Tibial artery (tissue), 4 donors: ENCODE measurements at regions not wholly inside any gene's neighbourhood (a gene's known extent, or its start where the extent isn't known, plus 50 kb on each side); places are given as distances from the start of the nearest gene placed in this dataset.

Experiments
- DNase-seq, 2 donors: peaks; one replicate each; pipeline ENCODE4 v3.0.0-alpha.2; 2019
- H3K27ac ChIP-seq, 2 donors: fragments of 200-600 bp; sonication (generic) in 1 of 2; 1 replicate in 1 of 2; 2 replicates in 1 of 2; pipeline ENCODE4 v1.5.1; 2018 to 2019; ENCODE audit warnings: mild to moderate bottlenecking in 1 of 2
- H3K27me3 ChIP-seq, 2 donors: fragments of 200-600 bp; sonication (generic) in 1 of 2; one replicate each; pipeline versions ENCODE4 v1.5.1 to v1.6.0; 2016 to 2019
- H3K36me3 ChIP-seq, 3 donors: fragments of 200-600 bp; sonication (generic) in 2 of 3; one replicate each; pipeline ENCODE4 v1.5.1; 2016 to 2019; ENCODE audit warnings: mild to moderate bottlenecking in 2 of 3
- H3K4me1 ChIP-seq, 4 donors: fragments of 200-600 bp; sonication (generic) in 2 of 4; 1 replicate in 3 of 4; 2 replicates in 1 of 4; pipeline ENCODE4 v1.5.1; 2016 to 2019
- H3K4me3 ChIP-seq, 2 donors: fragments of 200-600 bp; sonication (generic) in 1 of 2; 1 replicate in 1 of 2; 2 replicates in 1 of 2; pipeline ENCODE4 v1.5.1; 2018 to 2019; ENCODE audit warnings: mild to moderate bottlenecking in 2 of 2
- H3K9me3 ChIP-seq, 3 donors: fragments of 200-600 bp; sonication (generic) in 1 of 3; one replicate each; pipeline ENCODE4 v1.5.1; 2016 to 2019
- CTCF ChIP-seq, 2 experiments: fragments of 200-600 bp in 1 of 2; fragments of 450-650 bp in 1 of 2; IDR thresholded peaks; one replicate each; pipeline ENCODE4 v1.5.1; 2017 to 2019; ENCODE audit warnings: antibody characterized with exemption in 2 of 2, mild to moderate bottlenecking in 1 of 2, moderate library complexity in 1 of 2
- intact Hi-C: fragments of 100-400 bp; cut with DNase I; formaldehyde crosslinking; loops from one replicate; pipeline ENCODE4 v1.15.0; 2023; ENCODE audit warnings: low total_unique reads

GRCh38 chrX:22788221-22788620, 211.5 kb upstream of the DDX53 start:
- H3K36me3 ChIP-seq, result no peaks in the 10 kb centered on the region
- intact Hi-C loops, result loop anchor here (5.0 kb wide), 1 partner anchor 854 kb away; no protein-coding TSS in a partner anchor
- H3K9me3 ChIP-seq, result no peaks in the 10 kb centered on the region
- no peaks in the 10 kb centered on the region for H3K27me3 ChIP-seq
- TF ChIP-seq CTCF (IDR thresholded peaks at IDR 0.05), result no peak
- H3K4me3 ChIP-seq, result no peak overlapping the region
- no peak for DNase-seq
- H3K27ac ChIP-seq, result no peak overlapping the region
- H3K4me1 ChIP-seq, result no peaks in the 10 kb centered on the region

- no peak overlapping the region for H3K27ac ChIP-seq
- no peak for TF ChIP-seq CTCF (IDR thresholded peaks at IDR 0.05)
- intact Hi-C loops, result no loop called here
Observed at GRCh38 chrX:22795671-22796070, 204.1 kb upstream of the DDX53 start.

GRCh38 chrX:22800360-22800759, 199.4 kb upstream of the DDX53 start:
- Histone ChIP-seq H3K36me3 (no peaks in the 10 kb centered on the region), H3K4me1 (no peaks in the 10 kb centered on the region), H3K27me3 (no peaks in the 10 kb centered on the region), H3K9me3 (no peaks in the 10 kb centered on the region), H3K27ac (no peak overlapping the region), H3K4me3 (no peak overlapping the region)
- peak; percentile 40 to 68 for DNase-seq
- intact Hi-C loops, result no loop called here
- no peak for TF ChIP-seq CTCF (IDR thresholded peaks at IDR 0.05)

More at GRCh38 chrX:22795671-22796070, 204.1 kb upstream of the DDX53 start:
- H3K9me3 ChIP-seq, result no peaks in the 10 kb centered on the region
- no peaks in the 10 kb centered on the region for H3K36me3 ChIP-seq
- H3K4me3 ChIP-seq, result no peak overlapping the region
- no peaks in the 10 kb centered on the region for H3K27me3 ChIP-seq
- DNase-seq, result no peak
- H3K4me1 ChIP-seq, result no peaks in the 10 kb centered on the region

GRCh38 chrX:22800806-22801205, 199.0 kb upstream of the DDX53 start:
- intact Hi-C loops, result no loop called here
- DNase-seq, result no peak
- no peak for TF ChIP-seq CTCF (IDR thresholded peaks at IDR 0.05)

GRCh38 chrX:22803353-22803752, 196.4 kb upstream of the DDX53 start:
- TF ChIP-seq CTCF (IDR thresholded peaks at IDR 0.05), result no peak
- no peaks in the 10 kb centered on the region for H3K9me3 ChIP-seq
- no peaks in the 10 kb centered on the region for H3K4me1 ChIP-seq
- DNase-seq, result no peak
- H3K36me3 ChIP-seq, result no peaks in the 10 kb centered on the region
- no peak overlapping the region for H3K27ac ChIP-seq
- intact Hi-C loops, result no loop called here
- H3K4me3 ChIP-seq, result no peak overlapping the region
- H3K27me3 ChIP-seq, result no peaks in the 10 kb centered on the region

More at GRCh38 chrX:22800806-22801205, 199.0 kb upstream of the DDX53 start:
- Histone ChIP-seq H3K4me1 (no peaks in the 10 kb centered on the region), H3K27ac (no peak overlapping the region), H3K4me3 (no peak overlapping the region), H3K9me3 (no peaks in the 10 kb centered on the region), H3K27me3 (no peaks in the 10 kb centered on the region), H3K36me3 (no peaks in the 10 kb centered on the region)

- no peak overlapping the region for H3K27ac ChIP-seq
- TF ChIP-seq CTCF (IDR thresholded peaks at IDR 0.05), result no peak
- no peak for DNase-seq
- H3K4me1 ChIP-seq, result no peaks in the 10 kb centered on the region
- intact Hi-C loops, result no loop called here
- no peak overlapping the region for H3K4me3 ChIP-seq
- H3K9me3 ChIP-seq, result no peaks in the 10 kb centered on the region
- H3K27me3 ChIP-seq, result no peaks in the 10 kb centered on the region
- no peaks in the 10 kb centered on the region for H3K36me3 ChIP-seq
Observed at GRCh38 chrX:22810876-22811275, 188.9 kb upstream of the DDX53 start.
